LNCAP (cell line): ENCODE measurements at regions not wholly inside any gene's neighbourhood (a gene's known extent, or its start where the extent isn't known, plus 50 kb on each side); places are given as distances from the start of the nearest gene placed in this dataset.

Experiments used
- TF ChIP-seq, protein P1 (sequence below): fragments of 450-650 bp; IDR thresholded peaks from 2 replicates; pipeline ENCODE4 v1.5.1; 2017; ENCODE audit warnings: mild to moderate bottlenecking

DNA sequence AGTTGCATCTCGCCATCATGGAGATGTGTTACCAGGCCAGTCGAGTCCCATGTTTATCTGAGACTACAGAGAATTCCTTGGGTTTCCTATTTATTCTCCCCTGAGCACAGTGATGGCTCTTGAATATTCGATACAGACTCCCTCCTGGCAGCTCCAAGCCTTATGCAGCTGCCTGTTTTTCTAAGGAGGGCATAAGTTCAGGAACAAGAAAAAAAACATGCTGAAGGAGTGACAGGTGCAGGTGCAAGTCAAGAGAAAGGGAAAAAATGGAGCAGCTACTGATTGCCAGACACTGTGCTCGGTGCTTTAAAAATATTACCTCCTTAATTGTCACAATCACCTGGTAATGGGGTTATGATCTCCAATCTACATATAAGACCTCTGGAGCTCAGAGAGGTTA, 177.2 kb upstream of the DPP10 start:
- TF ChIP-seq, protein P1, sequence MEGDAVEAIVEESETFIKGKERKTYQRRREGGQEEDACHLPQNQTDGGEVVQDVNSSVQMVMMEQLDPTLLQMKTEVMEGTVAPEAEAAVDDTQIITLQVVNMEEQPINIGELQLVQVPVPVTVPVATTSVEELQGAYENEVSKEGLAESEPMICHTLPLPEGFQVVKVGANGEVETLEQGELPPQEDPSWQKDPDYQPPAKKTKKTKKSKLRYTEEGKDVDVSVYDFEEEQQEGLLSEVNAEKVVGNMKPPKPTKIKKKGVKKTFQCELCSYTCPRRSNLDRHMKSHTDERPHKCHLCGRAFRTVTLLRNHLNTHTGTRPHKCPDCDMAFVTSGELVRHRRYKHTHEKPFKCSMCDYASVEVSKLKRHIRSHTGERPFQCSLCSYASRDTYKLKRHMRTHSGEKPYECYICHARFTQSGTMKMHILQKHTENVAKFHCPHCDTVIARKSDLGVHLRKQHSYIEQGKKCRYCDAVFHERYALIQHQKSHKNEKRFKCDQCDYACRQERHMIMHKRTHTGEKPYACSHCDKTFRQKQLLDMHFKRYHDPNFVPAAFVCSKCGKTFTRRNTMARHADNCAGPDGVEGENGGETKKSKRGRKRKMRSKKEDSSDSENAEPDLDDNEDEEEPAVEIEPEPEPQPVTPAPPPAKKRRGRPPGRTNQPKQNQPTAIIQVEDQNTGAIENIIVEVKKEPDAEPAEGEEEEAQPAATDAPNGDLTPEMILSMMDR: no peak

DNA sequence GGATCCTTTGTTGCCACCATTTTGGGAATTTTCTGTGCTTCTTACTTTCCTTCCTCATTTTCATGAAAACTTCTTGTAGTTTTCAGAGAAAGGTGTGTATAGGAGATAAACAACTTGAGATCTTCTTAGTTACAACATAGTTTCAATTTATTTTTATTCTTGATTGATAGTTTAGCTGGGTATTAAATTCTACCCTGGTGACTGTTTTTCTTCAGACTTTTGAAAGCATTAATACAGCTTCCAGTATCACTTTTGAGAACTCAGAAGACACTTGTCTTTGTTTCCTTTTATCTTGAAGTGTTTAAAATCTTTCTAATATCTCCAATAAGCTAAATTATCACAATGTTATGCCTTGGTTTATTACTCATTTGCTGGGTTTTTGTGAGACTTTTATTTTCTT, 167.5 kb upstream of the DPP10 start:
- TF ChIP-seq, protein P1: no peak

- TF ChIP-seq, protein P1: no peak
These were observed 161.3 kb upstream of the DPP10 start for GRCh38 chr2:114281188-114281587.

GRCh38 chr2:114283774-114284173, 158.7 kb upstream of the DPP10 start:
- TF ChIP-seq, protein P1: no peak

DNA sequence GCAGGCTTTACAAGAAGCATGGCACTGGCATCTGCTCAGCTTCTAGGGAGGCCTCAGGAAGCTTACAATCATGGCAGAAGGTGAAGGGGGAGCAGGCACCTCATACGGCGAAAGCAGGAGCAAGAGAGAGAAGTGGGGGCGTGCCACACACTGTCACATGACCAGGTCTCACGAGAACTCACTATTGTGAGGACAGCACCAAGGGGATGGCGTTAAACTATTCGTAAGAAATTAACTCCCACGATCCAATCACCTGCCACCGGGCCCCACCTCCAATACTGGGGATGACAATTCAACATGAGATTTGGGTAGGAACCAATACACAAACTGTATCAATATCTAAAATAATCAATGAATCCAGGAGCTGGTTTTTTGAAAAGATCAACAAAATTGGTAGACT, 156.0 kb upstream of the DPP10 start:
- TF ChIP-seq, protein P1: no peak

- TF ChIP-seq, protein P1: no peak
These were observed 149.1 kb upstream of the DPP10 start for GRCh38 chr2:114293355-114293754.

DNA sequence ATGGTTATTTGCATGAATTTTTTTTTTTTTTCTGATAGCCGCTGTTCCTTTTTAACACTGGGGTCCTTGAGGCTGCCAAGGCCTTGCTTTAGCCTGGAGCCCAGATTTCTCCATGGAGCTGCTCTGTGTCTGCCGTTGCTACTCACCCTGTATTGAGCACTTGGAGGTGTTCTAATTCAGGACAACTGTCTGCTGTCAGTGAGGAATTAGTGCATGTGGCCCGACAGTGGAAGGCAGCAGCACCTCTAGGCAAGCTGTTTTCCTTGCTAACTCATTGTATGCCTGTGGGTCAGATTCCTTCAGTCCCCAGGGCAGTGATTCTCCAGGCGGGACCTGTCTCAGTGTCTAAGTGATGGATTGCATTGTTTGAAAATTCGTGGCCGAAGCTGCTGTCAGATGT, 147.7 kb upstream of the DPP10 start:
- TF ChIP-seq, protein P1: no peak

DNA sequence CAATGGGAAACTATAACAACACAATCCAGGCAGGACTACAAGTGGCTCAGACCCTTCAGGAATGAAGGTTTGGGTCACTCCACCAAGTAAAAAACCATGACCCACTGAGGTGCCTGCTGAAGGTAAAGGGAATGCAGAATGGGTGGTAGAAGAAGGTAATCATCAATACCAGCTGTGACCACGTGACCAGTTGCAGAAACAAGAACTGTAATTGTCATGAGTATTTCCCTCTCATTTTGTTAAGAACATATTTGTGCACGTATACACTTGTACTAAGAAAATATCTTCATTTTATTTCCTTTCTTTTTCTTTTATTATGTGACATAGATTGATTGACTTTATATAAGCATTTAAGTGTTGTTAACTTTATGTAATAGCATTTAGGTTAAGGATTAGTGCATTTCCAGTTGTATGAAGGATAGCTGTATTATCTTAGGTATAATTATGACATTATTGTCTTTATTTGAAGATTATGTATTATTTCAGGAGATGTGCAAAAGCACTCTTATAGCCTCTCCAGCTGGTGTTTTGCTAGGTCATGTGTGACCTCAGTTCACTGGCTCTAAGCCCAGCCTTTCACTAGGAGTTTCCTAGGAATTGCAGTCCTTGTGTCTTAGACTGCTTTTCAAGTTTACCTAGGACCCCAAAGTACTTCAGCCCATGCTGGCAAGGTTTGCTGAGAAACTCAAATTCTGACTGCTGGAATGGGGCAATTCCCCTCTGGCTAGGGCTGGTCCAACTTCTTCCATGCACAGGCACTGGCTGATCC, 125.7 kb upstream of the DPP10 start:
- TF ChIP-seq, protein P1: no peak
